GM21717 (cell line): ENCODE measurements at regions not wholly inside any gene's neighbourhood (a gene's known extent, or its start where the extent isn't known, plus 50 kb on each side); places are given as distances from the start of the nearest gene placed in this dataset.
"Not testable (repeated sequence)": the region's sequence is repeated elsewhere in the genome, so short reads cannot be mapped to it uniquely, and the experiment has no call there.

Experiments
- ATAC-seq: cut with Tn5 transposase; IDR thresholded peaks from one replicate; pipeline ENCODE4 v1.9.1; 2021; ENCODE audit warnings: mild to moderate bottlenecking, moderate library complexity; ENCODE audit not compliant: unreplicated experiment

GRCh38 chr10:78096486-78096885 is 62.8 kb downstream of the RPS24 start:
- ATAC-seq: not testable (repeated sequence)

GRCh38 chr10:78102593-78102992 is 68.9 kb downstream of the RPS24 start:
- not testable (repeated sequence) for ATAC-seq

GRCh38 chr10:78109210-78109609 is 75.5 kb downstream of the RPS24 start:
- ATAC-seq: no peak

- no peak for ATAC-seq
These were observed 81.6 kb downstream of the RPS24 start for GRCh38 chr10:78115135-78115853.

- no peak for ATAC-seq
These were observed 82.7 kb downstream of the RPS24 start for GRCh38 chr10:78116361-78116760.

- ATAC-seq: no peak
These were observed 84.9 kb downstream of the RPS24 start for GRCh38 chr10:78118591-78118990.

- ATAC-seq: no peak
These were observed 88.1 kb downstream of the RPS24 start for GRCh38 chr10:78121801-78122200.

GRCh38 chr10:78124167-78124566 is 90.5 kb downstream of the RPS24 start:
- no peak for ATAC-seq

- ATAC-seq: no peak
These were observed 95.5 kb downstream of the RPS24 start for GRCh38 chr10:78129211-78129610.

GRCh38 chr10:78130966-78131710 is 97.5 kb downstream of the RPS24 start:
- no peak for ATAC-seq

GRCh38 chr10:78134773-78135306 is 101.2 kb downstream of the RPS24 start:
- no peak for ATAC-seq

GRCh38 chr10:78137147-78137546 is 103.5 kb downstream of the RPS24 start:
- no peak for ATAC-seq

- ATAC-seq: no peak
These were observed 105.7 kb downstream of the RPS24 start for GRCh38 chr10:78139341-78139740.

- no peak for ATAC-seq
These were observed 106.5 kb downstream of the RPS24 start for GRCh38 chr10:78140066-78140630.

GRCh38 chr10:78143576-78143975 is 109.9 kb downstream of the RPS24 start:
- no peak for ATAC-seq

- ATAC-seq: no peak
These were observed 112.5 kb downstream of the RPS24 start for GRCh38 chr10:78146200-78146599.

GRCh38 chr10:78147202-78147601 is 113.5 kb downstream of the RPS24 start:
- ATAC-seq: no peak

- ATAC-seq: no peak
These were observed 114.7 kb downstream of the RPS24 start for GRCh38 chr10:78148216-78148960.

GRCh38 chr10:78148961-78149612 is 115.4 kb downstream of the RPS24 start:
- ATAC-seq: no peak

GRCh38 chr10:78150756-78151155 is 117.1 kb downstream of the RPS24 start:
- no peak for ATAC-seq

GRCh38 chr10:78155722-78156121 is 122.1 kb downstream of the RPS24 start:
- no peak for ATAC-seq
